Embryonic facial prominence (tissue), 1 donor: ENCODE measurements at regions not wholly inside any gene's neighbourhood (a gene's known extent, or its start where the extent isn't known, plus 50 kb on each side); places are given as distances from the start of the nearest gene placed in this dataset.
"Not testable (repeated sequence)": the region's sequence is repeated elsewhere in the genome, so short reads cannot be mapped to it uniquely, and the experiment has no call there.

Experiments
- DNase-seq: peaks from one replicate; pipeline ENCODE4 v3.0.0-alpha.2; 2016; ENCODE audit errors: extremely low spot score

DNA sequence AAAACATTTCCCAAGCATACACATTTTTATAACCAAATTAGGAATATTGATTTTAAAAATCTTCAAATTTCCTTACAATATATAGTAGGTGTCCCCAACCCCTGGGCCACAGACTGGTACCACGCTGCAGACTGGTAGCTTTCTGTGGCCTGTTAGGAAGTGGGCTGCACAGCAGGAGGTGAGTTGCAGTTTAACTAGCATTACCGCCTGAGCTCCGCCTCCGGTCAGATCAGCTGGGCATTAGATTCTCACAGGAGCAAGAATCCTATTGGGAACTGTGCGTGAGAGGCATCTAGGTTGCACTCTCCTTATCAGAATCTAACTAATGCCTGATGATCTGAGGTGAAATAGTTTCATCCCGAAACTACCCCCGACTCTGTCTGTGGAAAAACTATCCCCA, 62.1 kb downstream of the ZWINT start:
- DNase-seq: no peak

DNA sequence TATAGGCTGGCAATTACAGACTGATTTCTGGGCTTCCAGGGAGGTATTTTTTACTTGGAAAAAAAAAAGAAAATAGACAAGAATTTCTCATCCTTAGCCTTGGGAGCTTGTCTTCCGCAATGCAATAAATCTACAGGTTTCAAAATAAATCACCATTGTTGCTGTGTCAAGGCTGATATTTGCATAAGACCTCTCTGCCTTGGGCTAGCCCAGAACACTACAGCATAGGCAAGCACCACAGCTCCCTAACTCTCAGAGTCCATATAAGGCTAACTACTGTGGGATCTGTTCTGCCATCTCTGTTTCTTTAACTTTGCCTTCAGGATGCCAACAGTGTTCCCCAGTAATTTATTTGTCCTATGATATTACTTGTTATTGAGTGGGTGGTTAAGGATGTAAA, 64.4 kb downstream of the ZWINT start:
- DNase-seq: no peak

DNA sequence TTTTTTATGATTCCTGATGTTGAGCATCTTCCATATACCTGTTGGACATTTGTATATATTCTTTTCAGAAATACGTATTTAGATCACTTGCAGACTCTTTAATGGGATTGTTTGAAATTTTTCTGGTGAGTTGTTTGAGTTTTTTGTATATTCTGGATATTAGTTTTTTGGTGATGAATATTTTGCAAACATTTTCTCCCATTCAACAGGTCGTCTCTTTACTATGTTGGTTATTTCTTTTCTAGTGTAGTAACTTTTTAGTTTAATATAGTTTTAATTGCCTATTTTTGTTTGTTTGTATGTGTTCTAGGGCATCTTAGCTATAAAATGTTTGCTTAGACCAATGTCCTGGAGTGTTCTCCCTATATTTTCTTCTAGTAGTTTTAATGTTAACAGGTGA, 72.7 kb downstream of the ZWINT start:
- DNase-seq: no peak

DNA sequence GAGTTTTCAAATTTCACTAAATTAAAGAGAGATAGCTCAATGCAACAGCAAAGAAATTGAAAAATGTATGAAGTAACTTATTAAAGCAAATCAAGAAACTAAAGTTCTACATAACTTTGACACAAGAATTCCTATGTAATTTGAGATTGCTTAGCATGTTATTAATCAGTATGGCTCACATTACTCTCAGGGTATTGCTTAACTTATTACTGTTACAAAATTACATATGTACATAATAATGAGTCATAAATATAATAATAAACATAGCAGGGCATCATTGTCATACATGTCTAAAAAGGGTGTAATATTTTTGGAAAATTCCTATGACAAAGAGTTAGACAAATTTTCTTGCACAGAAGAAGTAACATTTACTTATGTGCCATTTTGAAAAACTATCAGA, 75.0 kb downstream of the ZWINT start:
- DNase-seq: no peak

DNA sequence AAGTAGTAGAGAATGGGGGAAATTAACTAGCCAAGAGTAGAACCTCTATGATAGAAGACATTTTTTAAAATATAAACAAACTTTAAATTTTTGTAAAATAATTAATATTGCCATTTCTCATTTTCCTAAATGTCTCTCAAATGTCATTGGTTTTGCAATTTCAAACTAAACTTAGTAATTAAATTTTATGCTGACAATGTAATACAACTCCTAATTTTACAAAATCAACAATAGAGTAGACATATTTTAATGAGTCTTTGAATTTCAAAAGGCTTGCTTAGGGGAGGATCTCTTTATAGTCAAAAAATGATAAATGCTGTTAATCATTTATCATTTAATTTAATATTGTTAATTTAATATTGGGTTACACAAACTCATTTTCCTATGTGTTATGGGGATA, 81.8 kb downstream of the ZWINT start:
- DNase-seq: no peak

DNA sequence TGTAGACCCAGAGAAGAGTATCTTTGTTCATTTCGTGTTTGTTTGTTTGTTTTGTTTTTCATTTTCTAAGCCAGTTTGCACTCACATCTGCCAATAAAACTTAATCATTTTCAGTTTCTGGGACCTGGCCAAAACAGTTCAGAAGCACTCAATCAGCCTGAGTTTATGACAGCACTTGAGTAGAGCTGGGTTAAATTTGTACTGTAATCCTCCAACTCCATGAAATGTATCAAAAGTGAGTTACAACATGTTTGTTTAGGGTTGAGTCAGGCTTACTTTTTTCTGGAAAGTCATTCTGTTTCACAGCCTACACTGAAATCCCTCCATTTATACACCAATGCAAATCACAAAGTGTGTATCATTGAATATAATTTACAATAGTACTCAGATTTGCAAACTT, 91.9 kb downstream of the ZWINT start:
- no peak for DNase-seq

DNA sequence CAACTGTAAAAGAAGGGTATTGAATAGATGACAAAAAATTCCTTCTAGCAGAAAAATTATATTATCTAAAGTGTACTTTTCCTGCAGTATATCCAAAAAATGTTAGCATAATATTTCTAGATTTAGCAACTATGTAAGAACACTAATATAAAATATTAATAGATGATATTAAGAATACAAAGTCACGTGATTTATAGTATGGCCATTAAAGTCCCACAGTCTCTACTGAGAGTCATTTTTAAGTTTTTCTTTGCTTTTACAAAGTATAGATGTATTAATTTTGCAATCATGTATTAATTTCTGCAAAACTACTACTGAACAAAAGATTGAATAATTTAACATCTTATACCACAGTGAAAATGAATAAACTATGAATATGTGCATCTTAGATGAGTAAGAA, 94.9 kb downstream of the ZWINT start:
- DNase-seq: no peak

DNA sequence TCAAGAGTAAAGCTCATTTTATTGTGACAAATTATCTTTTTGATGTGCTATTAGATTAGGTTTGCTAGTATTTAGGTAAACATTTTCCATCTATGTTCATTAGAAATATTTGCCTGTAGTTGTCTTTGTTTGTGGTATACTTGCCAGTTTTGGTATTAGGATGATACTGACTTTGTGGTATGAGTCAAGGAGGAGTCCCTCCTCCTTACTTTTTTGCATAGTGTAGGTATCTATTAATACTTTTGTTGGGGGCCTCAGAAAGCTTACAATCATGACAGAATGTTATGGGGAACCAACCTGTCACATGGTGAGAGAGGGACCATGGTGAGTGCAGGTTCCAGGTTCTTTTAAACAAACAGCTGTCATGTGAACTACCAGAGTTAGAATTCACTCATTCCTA, 102.1 kb downstream of the ZWINT start:
- DNase-seq: no peak

DNA sequence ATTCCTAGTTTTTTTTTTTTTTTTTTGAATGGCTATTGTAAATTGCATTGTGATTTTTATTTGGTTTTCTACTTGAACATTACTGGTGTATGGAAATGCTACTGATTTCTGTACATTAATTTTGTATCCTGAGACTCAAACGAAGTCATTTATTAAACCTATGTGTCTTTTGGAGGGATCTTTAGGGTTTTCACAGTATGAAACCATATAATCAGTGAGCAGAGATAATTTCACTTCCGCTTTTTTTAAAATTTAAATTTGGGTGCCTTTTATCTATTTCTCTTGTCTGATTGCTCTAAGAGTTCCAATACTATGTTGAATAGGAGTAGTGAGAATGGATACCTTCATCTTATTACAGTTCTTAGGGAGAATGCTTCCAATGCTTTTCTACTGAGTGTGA, 102.7 kb downstream of the ZWINT start:
- no peak for DNase-seq

DNA sequence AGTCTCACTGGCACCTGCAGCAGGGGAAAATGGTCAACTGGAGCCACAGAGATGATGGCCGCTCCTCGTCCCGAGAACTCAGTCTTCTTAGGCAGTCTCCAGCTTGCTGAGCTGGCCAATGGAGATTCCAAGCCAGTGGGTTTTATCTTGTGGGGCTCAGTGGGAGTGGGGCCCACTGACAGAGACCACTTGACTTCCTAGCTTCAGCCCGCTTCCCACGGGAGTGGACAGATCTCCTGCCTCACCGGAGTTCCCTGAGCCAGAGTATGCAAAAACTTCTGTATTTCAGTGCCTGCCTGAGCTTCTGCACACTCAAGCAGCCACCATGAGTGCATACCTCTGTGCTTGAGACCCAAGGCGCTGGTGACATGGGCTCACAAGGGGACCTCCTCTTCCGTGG, 105.8 kb downstream of the ZWINT start:
- DNase-seq: no peak

DNA sequence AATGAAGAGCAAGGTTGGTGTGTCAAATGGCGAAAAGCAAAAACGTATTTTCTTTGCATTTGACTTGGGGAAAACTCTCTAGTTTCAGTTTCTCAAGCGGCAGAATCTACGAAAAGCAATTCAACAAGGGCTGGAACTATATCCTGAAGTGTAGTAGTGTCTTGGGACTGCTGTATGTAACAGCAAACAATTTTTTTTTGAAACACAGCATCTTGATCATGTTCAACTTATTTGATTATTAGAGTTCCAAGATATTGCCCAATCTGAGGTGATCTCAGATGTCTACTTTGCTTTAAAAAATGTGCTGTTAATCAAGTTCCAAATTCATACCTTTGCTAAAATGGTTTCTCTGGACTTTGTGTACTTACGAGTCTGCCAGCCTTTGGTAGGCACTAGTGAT, 120.6 kb downstream of the ZWINT start:
- no peak for DNase-seq

DNA sequence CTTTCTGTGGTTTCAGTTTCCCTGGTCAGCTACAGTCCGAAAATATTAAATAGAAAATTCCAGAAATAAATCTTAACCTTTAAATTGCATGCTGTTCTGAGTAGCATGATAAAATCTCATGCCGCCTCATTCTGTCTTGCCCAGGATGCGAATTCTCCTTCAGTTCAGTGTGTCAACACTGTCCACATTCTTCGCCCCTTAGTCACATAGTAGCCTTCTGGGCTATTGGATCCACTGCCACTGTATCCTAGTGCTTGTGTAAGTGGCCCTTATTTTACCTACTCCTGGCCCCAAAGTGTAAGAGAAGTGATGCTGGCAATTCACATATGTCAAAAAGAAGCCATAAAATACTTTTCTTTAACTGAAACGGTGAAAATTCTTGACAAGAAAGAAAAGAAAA, 129.6 kb downstream of the ZWINT start:
- no peak for DNase-seq

DNA sequence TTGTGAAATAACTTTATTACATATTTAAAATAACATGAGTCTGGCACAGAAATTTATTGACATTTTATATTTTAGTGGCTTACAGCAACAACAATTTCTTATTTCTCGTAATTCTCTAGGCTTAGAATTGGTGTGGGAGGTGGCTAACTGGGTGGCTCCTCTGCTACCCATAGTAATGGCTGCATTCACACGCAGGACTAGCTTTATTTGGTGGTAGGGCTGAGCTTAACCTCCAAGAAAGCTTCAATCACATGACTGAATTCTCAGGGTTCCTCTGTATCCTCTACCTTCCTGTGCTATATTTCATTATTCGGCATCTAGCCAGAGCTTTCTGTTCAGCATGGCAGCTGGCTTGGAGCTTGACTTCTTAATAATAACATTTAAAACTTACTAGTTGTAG, 138.8 kb downstream of the ZWINT start:
- DNase-seq: no peak

DNA sequence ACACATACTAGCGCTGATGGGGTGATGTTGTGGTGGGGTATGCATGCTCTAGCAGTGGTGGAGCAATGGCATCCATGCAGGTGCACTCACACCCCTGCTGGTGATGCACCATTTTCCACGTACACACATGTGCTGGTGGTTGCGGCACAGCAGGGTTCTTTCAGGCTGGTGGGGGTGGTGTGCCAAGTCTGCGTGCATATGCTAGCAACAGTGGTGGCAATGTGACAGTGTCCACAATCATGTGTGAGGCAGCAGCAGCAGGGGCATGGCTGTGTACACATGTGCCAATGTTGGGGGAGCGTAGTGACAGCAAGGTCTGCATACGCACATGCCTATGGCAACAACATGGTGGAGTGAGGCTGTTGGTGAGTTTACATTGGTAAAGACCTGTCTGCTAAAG, 148.1 kb downstream of the ZWINT start:
- DNase-seq: no peak

DNA sequence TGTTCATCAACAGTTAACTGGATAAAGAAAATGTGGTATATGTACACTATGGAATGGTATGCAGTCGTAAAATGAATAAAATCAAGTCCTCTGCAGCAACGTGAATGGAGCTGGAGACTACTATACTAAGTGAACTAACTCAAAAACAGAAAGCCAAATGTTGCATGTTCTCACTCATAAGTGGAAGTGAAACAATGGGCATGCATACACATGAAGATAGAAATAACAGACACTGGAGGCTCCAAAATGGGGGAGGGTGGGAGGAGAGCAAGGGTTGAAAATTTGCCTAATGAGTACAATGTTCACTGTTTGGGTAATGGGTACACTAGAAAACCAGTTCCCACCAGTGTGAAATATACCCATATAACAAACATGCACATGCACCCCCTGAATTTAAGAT, 179.5 kb downstream of the ZWINT start:
- DNase-seq: no peak

DNA sequence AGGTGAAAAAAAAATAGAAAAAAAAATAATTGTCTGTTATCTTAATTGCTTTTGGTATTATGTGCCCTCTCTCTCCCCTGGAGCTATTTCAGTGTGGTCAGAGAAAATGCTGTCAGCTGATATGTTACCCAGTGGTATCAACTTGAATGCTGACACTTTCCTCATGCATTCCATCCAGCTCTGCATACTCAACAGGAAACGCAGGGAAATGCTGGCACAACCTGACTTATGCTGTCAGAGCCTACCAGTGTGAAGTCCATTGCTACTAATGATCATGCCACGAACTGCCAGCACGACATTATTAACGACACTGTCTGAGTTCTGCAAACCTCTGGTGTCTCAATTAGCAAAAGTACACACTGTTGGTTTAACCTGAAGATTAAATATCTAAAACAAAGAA, 182.8 kb downstream of the ZWINT start:
- DNase-seq: no peak

DNA sequence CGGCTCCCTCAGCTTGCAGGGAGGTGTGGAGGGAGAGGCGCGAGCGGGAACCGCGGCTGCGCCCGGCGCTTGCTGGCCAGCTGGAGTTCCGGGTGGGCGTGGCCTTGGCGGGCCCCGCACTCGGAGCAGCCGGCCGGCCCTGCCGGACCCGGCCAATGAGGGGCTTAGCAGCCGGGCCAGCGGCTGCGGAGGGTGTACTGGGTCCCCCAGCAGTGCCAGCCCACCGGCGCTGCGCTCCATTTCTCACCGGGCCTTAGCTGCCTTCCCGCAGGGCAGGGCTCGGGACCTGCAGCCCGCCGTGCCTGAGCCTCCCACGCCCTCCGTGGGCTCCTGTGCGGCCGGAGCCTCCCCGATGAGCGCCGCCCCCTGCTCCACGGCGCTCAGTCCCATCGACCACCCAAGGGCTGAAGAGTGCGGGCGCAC, 206.0 kb downstream of the ZWINT start:
- DNase-seq: not testable (repeated sequence)

DNA sequence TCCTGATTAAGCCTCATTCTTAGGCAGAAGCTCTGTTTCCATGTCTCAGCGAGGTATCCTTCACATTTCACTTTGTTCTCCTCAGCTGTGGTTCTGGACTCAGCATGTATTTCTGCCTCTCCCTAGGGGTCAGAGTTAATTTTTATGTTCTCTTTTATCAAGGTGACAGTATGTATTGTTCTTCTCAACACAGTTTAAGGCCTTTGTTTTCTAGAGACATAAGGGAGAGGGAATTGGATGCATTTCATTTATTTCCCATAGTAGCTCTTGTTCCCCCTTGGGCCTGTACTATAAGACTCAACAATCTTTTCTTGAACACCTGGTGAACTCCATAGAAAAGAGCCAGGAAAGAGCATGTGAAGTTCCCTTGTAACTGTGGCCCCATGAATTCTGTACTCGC, 214.3 kb downstream of the ZWINT start:
- DNase-seq: no peak

DNA sequence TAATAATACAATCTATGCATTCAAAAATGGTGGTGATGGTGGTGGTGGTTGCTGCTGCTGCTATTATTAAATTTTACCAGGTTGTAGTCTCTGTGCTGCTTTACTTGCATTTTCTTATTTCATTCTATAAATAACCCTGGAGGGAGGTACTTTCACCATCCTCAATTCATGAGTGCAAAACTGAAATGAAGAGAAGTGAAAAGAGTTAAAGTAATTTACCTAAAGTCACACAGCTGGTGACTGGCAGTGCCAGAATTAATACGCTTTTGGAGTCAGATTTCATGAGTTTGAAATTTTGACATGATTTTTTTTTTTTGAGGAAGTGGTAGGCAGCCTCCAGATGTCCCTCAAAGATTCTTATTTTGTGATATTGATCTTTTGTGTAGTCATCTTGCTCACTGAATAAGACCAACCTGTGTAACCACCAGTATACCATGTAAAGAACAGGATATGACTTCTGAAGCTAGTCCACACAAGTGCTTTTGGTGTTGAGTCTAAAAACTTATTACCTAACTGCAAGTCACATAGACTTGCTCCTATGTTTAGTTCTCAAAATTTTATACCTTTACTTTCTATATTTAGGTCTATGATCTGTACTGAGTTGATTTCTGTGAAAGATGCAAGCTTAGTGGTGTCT, 218.8 kb downstream of the ZWINT start:
- no peak for DNase-seq

DNA sequence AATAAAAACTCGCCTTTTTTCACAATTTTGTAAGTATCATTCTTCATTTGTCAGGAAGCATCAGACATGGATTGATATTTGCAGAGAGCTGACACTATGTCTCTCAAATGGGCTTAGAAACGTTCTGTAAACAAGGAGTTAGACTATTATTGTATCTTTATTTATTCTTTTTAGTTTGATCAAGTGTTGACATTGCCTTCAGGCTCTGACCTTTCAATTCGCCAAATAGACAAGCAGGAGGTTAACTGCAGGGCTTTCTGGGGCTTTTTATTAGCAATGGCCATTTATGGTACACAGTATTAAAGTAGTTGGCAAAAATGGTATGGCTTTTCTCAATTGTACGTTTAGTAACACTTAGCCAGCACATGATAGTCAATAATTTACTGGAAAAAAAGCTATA, 221.7 kb downstream of the ZWINT start:
- DNase-seq: no peak

DNA sequence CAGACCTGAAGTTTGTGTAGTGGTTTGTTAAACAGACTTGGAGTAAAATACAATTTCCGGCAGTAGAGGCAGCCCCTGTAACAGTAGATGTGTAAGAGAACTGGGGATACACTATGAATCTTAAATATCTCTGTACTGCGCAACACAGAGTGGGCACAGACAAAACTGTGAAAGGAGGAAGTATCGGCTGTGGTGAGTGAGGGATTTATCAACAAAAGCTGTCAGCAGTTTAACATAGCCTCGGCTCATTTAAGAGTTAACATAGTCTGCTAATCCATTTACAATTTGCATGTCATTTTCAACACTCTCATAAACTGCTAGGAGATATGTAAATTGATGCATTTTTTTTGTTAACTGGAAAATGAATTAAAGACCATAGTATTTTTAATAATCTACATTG, 225.2 kb downstream of the ZWINT start:
- DNase-seq: no peak

DNA sequence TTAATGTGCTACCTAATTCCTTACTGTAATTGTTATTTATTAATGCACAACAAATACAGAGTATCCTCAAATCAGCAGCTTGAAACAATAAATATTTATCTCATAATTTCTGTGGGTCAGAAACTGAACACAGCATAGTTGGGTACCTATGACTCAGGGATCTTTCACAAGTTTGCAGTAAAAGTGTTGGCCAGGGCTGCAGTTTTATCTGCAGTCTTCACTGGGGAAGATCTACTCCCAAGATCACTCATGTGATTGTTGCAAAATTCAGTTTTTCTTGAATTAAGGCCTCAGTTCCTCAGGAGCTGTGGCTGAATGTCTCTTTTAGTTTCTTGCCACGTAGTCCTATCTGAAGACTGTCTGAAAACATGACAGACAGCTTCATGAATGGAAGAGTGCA, 237.8 kb downstream of the ZWINT start:
- no peak for DNase-seq

DNA sequence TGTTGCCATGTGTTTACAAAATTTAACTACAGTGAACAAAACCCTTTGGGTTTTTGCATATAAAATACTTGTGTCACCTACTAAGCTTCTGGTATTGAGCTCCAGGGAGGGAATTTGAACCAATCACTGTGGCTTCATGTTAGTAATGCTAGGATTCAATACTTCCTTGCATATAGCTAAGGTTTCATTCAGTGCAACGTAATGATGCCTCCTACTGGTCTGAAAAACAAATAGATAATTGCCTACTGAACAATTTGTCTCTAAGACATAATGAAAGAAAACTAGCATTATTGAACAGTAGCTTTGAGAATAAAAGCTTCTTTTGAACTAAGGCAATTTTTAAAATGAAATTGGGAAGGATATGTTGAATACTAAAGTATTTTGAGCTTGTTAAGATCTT, 244.4 kb downstream of the ZWINT start:
- no peak for DNase-seq

DNA sequence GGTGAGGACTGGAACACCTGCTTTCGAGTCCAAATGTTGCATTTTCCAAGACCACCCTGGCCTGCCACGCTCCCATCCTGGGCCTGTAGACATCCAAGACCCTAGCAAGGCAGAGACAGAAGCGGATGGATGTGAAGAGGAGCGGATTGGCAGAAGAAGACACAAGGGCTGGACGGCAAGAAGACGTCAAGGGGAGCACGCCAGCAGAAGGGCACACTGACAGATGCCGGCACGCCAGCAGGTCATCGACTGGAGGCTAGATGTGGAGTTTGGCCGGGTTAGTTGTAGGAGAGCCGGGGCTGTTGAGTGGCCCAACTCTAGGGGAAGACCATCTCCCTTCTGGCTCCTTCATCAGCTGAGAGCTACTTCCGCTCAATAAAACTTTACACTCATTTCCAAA, 251.6 kb downstream of the ZWINT start:
- DNase-seq: no peak

DNA sequence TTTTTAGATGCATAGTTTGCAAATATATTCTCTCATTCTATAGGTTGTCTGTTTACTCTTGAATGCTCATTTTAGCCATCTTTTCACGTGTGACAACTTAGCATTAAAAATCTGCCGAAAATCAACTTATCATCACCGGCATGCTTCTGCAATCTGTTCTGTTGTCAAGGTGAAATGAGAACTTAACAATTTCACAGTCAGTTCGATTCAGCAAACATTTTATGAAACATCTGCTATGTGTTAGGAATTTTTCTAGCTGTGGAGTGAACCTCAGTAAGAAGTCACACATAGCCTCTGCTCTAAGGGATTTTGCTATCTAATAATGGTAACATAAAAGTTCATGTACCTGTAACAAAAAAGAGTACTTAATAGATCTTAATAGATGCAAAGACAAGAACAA, 256.1 kb downstream of the ZWINT start:
- no peak for DNase-seq
